Karpas-422 (cell line): ENCODE measurements at regions not wholly inside any gene's neighbourhood (a gene's known extent, or its start where the extent isn't known, plus 50 kb on each side); places are given as distances from the start of the nearest gene placed in this dataset.

Experiments used
- DNase-seq: peaks from one replicate; pipeline ENCODE4 v3.0.0-alpha.2; 2015
- H2AFZ ChIP-seq: fragments of 200-600 bp; sonication (generic); 2 replicates; pipeline ENCODE4 v1.6.1; 2014; ENCODE audit warnings: antibody characterized with exemption, low read length, mixed read lengths
- H3K27ac ChIP-seq: fragments of 200-600 bp; sonication (generic); 2 replicates; pipeline ENCODE4 v1.5.1; 2014; ENCODE audit warnings: mild to moderate bottlenecking, low read length, moderate library complexity
- H3K27me3 ChIP-seq: fragments of 200-600 bp; sonication (generic); 2 replicates; pipeline ENCODE4 v1.6.1; 2014; ENCODE audit warnings: low read length, mixed read lengths
- H3K36me3 ChIP-seq: fragments of 200-600 bp; sonication (generic); 2 replicates; pipeline ENCODE4 v1.6.1; 2014; ENCODE audit warnings: low read length, mixed read lengths; ENCODE audit not compliant: insufficient read depth
- H3K4me1 ChIP-seq: fragments of 200-600 bp; sonication (generic); 2 replicates; pipeline ENCODE4 v1.6.1; 2014; ENCODE audit warnings: mild to moderate bottlenecking, low read length, mixed read lengths
- H3K4me2 ChIP-seq: fragments of 200-600 bp; sonication (generic); 2 replicates; pipeline ENCODE4 v1.6.1; 2014; ENCODE audit warnings: low read length, low read depth, mild to moderate bottlenecking; ENCODE audit not compliant: poor library complexity, severe bottlenecking
- H3K4me3 ChIP-seq: fragments of 200-600 bp; sonication (generic); 2 replicates; pipeline ENCODE4 v1.5.1; 2014; ENCODE audit warnings: mild to moderate bottlenecking, antibody characterized with exemption, low read length, mixed read lengths
- H3K79me2 ChIP-seq: fragments of 200-600 bp; sonication (generic); 2 replicates; pipeline ENCODE4 v1.6.1; 2014; ENCODE audit warnings: mild to moderate bottlenecking, low read length, mixed read lengths
- H3K9ac ChIP-seq: fragments of 200-600 bp; sonication (generic); 2 replicates; pipeline ENCODE4 v1.6.0; 2014; ENCODE audit warnings: low read length
- H3K9me2 ChIP-seq: fragments of 200-600 bp; sonication (generic), shearing (Covaris generic); replicated peaks from 2 replicates; pipeline ENCODE4 v1.6.0; 2014; ENCODE audit warnings: mild to moderate bottlenecking, low read length, moderate library complexity; ENCODE audit not compliant: insufficient read depth
- H3K9me3 ChIP-seq: fragments of 300-700, 200-600 bp; sonication (generic); 2 replicates; pipeline ENCODE4 v1.6.1; 2014; ENCODE audit warnings: low read length, mixed read lengths
- H4K20me1 ChIP-seq: fragments of 200-600 bp; sonication (generic); 2 replicates; pipeline ENCODE4 v1.6.1; 2014; ENCODE audit warnings: mild to moderate bottlenecking, antibody characterized with exemption, low read length, low read depth; ENCODE audit not compliant: insufficient read depth

DNA sequence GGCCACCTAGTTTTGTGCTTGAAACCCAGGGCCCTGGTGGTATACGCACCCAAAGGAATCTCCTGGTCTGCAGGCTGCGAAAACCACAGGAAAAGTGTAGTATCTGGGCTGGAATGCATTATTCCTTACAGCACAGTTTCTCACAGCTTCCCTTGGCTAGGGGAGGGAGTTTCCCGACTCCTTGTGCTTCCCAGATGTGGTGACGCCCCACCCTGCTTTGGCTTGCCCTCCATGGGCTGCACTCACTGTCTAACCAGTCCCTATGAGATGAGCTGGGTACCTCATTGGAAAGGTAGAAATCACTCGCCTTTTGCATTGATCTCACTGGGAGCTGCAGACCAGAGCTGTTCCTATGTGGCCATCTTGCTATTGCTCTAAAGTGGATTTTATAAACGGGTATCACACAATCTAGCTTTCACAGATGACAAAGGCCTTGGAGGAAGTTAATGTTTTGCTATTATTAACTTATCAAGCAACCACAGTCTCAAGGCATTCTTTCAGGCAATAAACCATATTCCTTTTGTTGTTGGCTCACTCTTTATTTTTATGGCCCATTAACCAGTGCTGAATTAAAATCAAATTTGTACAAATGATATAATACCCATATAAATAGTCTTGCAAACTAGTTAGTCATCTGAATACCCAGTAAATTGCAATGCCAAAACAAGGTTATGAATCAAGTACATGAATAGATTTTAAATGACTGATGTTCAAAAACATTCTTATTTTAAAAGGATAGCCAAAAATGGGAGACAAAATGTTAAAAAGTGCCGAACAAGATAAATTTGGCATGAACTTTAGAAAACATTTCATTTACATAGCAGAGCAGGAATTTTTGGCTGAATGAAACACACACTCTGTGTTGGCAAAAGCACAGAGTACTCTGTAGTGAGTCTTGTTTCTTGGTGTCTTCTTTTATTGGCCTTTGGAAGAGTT is 475.4 kb upstream of the ARGLU1 start:
- Histone ChIP-seq H3K4me3 (no peak overlapping the region), H3K4me1 (no peaks in the 10 kb centered on the region), H3K9me3 (peaks cover 8% of the 10 kb centered on the region), H2AFZ (no peak overlapping the region), H3K27ac (no peak overlapping the region), H3K9me2 (no peaks in the 10 kb centered on the region), H3K27me3 (no peaks in the 10 kb centered on the region), H3K79me2 (no peaks in the 10 kb centered on the region), H4K20me1 (no peaks in the 10 kb centered on the region), H3K9ac (no peak overlapping the region), H3K4me2 (no peak overlapping the region), H3K36me3 (no peaks in the 10 kb centered on the region)
- no peak for DNase-seq

DNA sequence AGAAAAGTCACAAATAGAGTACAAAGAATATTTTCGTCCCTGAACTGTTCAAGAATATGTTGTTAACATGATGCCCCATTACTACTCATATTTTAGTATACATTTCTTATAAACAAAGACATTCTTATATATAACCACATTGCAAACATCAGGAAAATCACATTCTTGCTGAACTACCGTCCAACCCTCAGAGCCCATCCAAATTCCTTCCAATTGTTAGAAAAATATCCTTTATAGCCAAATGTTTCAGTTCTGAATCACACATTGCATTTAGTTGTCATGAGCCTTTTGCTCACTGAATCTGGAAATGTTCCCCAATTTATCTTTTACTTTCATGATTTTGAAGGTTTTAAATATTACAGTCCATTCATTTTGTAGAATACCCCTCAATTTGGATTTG is 467.8 kb upstream of the ARGLU1 start:
- H3K4me3 ChIP-seq: no peak overlapping the region
- H2AFZ ChIP-seq: no peak overlapping the region
- no peak overlapping the region for H3K27ac ChIP-seq
- no peaks in the 10 kb centered on the region for H3K27me3 ChIP-seq
- no peaks in the 10 kb centered on the region for H3K9me2 ChIP-seq
- no peak overlapping the region for H3K4me2 ChIP-seq
- no peak for DNase-seq
- no peaks in the 10 kb centered on the region for H4K20me1 ChIP-seq
- H3K9me3 ChIP-seq: peaks cover 20% of the 10 kb centered on the region
- no peaks in the 10 kb centered on the region for H3K79me2 ChIP-seq
- no peaks in the 10 kb centered on the region for H3K36me3 ChIP-seq
- no peaks in the 10 kb centered on the region for H3K4me1 ChIP-seq
- no peak overlapping the region for H3K9ac ChIP-seq

DNA sequence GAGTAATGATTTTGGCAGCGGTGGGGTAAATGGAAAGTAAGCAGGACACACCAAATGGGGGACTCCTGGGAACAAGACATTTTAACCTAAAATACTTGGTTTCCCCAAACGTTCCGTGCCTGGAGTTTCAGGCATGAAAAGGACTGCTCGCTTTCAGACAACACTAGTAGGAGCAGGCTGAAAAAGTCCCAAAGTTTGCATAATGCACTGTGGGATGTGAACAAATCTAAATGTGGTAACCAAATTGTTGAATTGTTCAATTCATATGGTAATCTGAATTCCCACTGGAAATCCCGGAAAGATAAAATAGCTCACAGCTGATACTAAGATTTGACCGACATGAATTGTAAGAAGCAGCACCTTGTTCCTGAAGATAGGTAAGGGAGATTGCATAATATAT is 467.2 kb upstream of the ARGLU1 start:
- no peak overlapping the region for H3K9ac ChIP-seq
- peaks cover 20% of the 10 kb centered on the region for H3K9me3 ChIP-seq
- H3K27ac ChIP-seq: no peak overlapping the region
- no peak overlapping the region for H3K4me3 ChIP-seq
- no peaks in the 10 kb centered on the region for H3K27me3 ChIP-seq
- DNase-seq: no peak
- no peaks in the 10 kb centered on the region for H3K36me3 ChIP-seq
- H3K9me2 ChIP-seq: no peaks in the 10 kb centered on the region
- no peaks in the 10 kb centered on the region for H4K20me1 ChIP-seq
- H3K79me2 ChIP-seq: no peaks in the 10 kb centered on the region
- H2AFZ ChIP-seq: no peak overlapping the region
- H3K4me2 ChIP-seq: no peak overlapping the region
- H3K4me1 ChIP-seq: no peaks in the 10 kb centered on the region

DNA sequence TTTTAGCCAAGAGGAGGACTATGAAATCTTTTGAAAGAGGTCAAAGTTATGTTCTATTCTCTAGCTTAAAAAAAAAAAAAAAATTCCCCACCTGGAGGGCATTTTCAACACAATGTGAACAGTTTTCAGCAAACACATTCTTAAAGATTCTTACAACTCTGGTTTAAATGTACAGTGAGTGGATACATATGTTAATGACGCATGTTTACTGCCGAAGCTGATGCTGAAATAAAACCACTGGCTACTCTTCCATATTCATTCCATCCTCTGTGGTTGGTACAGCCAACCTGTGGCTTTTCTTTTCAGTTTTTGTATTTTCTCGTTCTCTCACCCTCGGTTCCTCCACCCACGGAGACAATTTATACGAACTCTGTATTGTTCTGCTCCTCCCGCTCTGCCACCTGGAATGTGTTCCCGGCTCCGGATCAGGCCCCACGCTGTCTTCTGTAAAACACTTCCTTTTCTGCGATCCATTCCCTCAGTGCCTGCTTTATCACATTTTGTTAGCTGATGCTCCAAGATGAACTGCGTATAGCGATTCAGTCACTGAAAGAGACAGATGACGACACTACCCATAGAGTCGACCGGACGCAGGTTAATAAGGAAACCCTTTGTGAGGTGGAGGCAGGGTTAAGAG is 466.4 kb upstream of the ARGLU1 start:
- Histone ChIP-seq H3K27me3 (no peaks in the 10 kb centered on the region), H3K36me3 (no peaks in the 10 kb centered on the region), H3K79me2 (no peaks in the 10 kb centered on the region), H3K9me3 (peaks cover 20% of the 10 kb centered on the region), H3K4me2 (no peak overlapping the region), H3K27ac (no peak overlapping the region), H4K20me1 (no peaks in the 10 kb centered on the region), H3K4me3 (no peak overlapping the region), H3K9me2 (no peaks in the 10 kb centered on the region), H3K4me1 (no peaks in the 10 kb centered on the region), H3K9ac (no peak overlapping the region), H2AFZ (no peak overlapping the region)
- DNase-seq: no peak

DNA sequence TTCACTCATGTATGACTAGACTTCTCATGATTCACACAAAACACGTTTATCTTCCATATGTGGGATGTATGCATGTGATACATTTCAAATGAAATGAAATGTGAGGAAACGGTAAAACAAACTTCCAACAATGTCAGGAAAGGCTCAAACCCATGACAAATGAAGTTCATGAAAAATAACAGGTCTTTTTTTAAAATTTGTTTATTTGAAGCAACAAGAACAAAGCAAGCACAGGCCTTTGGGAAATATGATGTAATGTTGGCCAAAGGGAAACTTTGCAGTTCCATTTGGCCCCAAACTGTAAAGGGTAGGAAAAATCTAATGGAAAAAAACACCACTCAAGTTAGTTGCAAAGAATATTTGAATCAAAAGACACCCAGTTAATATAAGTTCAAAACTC is 463.8 kb upstream of the ARGLU1 start:
- Histone ChIP-seq H3K27me3 (no peaks in the 10 kb centered on the region), H4K20me1 (no peaks in the 10 kb centered on the region), H3K4me1 (no peaks in the 10 kb centered on the region), H3K9ac (no peak overlapping the region), H3K4me3 (no peak overlapping the region), H3K4me2 (no peak overlapping the region), H3K27ac (no peak overlapping the region), H3K9me3 (peaks cover 19% of the 10 kb centered on the region), H3K9me2 (no peaks in the 10 kb centered on the region), H3K79me2 (no peaks in the 10 kb centered on the region), H3K36me3 (no peaks in the 10 kb centered on the region), H2AFZ (no peak overlapping the region)
- no peak for DNase-seq

DNA sequence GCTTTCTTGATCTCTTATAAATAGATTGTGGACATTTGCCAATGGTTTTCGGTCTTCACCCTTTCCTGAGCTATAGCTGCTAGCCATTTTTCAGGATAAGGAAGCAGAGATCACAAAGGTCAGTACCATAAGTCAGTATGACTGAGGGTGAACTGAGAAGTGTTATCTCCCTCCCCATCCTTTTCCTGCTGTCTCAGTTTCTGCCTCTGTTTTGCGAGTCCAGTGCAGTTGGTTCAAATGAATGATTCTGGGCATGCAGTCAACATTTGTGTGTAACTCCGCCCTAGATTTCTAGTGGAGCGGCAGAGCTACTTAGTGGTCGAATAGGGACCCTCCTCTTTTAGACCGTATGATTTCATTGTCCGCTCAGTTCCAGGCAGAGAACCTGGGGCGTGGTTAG is 460.8 kb upstream of the ARGLU1 start:
- no peak for DNase-seq
- H3K9me3 ChIP-seq: peaks cover 19% of the 10 kb centered on the region
- H4K20me1 ChIP-seq: no peaks in the 10 kb centered on the region
- H3K4me1 ChIP-seq: no peaks in the 10 kb centered on the region
- no peak overlapping the region for H3K4me3 ChIP-seq
- H3K9me2 ChIP-seq: no peaks in the 10 kb centered on the region
- H3K4me2 ChIP-seq: no peak overlapping the region
- no peaks in the 10 kb centered on the region for H3K36me3 ChIP-seq
- H3K27ac ChIP-seq: no peak overlapping the region
- no peaks in the 10 kb centered on the region for H3K79me2 ChIP-seq
- no peak overlapping the region for H2AFZ ChIP-seq
- H3K27me3 ChIP-seq: no peaks in the 10 kb centered on the region
- H3K9ac ChIP-seq: no peak overlapping the region

DNA sequence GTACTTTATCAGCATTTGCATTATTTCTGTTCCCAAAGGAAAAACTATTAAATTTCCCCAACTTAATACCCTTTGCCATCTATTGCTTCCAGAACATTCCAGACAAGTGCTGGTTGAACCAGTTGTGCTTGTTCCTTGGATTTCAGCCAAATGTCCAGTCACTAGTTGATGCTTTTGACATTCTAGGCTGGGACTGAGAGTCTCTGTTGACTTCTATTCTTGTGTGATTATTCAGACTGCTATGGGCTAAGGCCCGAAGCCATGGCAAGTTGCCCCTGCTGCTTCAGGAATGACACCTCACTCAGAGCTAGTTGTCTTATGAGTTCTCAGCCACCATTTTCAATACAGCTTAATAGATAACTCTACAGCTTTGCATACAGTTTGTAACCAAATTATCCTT is 458.1 kb upstream of the ARGLU1 start:
- no peak overlapping the region for H3K4me3 ChIP-seq

DNA sequence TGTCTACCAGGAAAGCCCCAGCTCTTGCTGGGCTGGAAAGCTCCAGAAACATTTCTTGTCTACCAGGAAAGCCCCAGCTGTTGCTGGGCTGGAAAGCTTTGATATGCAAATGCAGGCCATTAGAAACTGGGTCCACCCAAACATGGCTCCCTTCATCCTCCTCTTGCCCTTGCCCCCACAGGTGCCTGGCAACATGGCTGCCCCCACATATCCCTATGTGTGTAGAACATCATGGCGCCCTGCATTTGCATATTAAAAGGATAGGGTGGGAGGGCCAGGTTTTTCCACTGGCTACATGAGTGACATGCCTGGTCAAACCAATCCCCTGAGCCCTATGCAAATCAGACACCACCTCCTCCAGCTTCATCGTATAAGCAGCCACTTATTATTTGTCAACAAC is 455.4 kb upstream of the ARGLU1 start:
- Histone ChIP-seq H3K27ac (no peak overlapping the region), H4K20me1 (no peaks in the 10 kb centered on the region), H3K9me3 (peaks cover 27% of the 10 kb centered on the region), H3K79me2 (no peaks in the 10 kb centered on the region), H2AFZ (no peak overlapping the region), H3K4me1 (no peaks in the 10 kb centered on the region), H3K9me2 (no peaks in the 10 kb centered on the region), H3K27me3 (no peaks in the 10 kb centered on the region), H3K9ac (no peak overlapping the region), H3K36me3 (no peaks in the 10 kb centered on the region), H3K4me3 (no peak overlapping the region), H3K4me2 (no peak overlapping the region)
- no peak for DNase-seq

More for the DNA sequence above, 458.1 kb upstream of the ARGLU1 start:
- no peaks in the 10 kb centered on the region for H3K36me3 ChIP-seq
- DNase-seq: no peak
- no peak overlapping the region for H3K27ac ChIP-seq
- H3K27me3 ChIP-seq: no peaks in the 10 kb centered on the region
- no peak overlapping the region for H2AFZ ChIP-seq
- H3K9me3 ChIP-seq: peaks cover 24% of the 10 kb centered on the region
- H3K9me2 ChIP-seq: no peaks in the 10 kb centered on the region
- no peaks in the 10 kb centered on the region for H4K20me1 ChIP-seq
- H3K9ac ChIP-seq: no peak overlapping the region
- no peak overlapping the region for H3K4me2 ChIP-seq
- no peaks in the 10 kb centered on the region for H3K79me2 ChIP-seq
- no peaks in the 10 kb centered on the region for H3K4me1 ChIP-seq
